ENCODE measurements at regions not wholly inside any gene's neighbourhood (a gene's known extent, or its start where the extent isn't known, plus 50 kb on each side); places are given as distances from the start of the nearest gene placed in this dataset.

DNA sequence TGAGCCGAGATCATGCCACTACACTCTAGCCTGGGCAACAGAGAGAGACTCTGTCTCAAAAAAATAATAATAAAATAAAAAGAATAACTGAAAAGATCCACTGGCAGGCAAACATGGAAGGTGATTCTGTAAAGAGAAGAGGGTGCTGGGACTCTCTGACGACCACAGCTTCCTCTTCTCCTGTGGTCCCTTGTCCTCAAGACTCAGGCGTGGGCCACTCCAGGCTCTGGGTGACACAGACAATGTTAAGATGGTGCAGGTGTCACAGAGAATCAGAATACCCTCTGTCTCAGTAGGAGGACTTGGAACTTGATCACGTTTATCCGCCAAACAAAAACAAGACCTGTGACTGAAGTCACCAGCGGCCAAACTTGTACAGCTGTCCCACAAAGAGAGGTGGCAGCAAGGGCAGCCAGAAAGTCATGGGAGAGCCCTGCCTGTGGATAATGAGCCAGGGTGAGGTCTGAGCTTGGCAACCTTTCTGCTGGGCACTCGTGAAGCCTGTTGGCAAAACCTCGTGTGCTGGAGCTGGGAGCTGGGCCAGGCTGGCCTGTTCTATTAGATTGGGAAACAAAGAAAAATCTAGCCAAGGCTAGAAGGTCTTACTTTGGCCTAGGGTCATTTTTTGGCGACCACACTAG, 76.4 kb upstream of the ITGA6 start:
- Histone ChIP-seq H2AFZ (ENCODE audit: insufficient read depth, low read depth, low read length, poor library complexity, severe bottlenecking) (no peak overlapping the region), H3K79me2 (ENCODE audit: control insufficient read depth, insufficient read depth, low read length) (no peaks in the 10 kb centered on the region), H3K4me3 (ENCODE audit: control extremely low read depth in 1 of 5, extremely low read depth in 1 of 5, insufficient read depth in 1 of 5, low read depth in 2 of 5, low read length in 4 of 5) (no peak overlapping the region), H3K27me3 (replicated peaks in 1 of 4; ENCODE audit: control extremely low read depth in 1 of 4, control insufficient read depth in 3 of 4, insufficient read depth in 4 of 4, low read length in 3 of 4) (no peaks in the 10 kb centered on the region), H3K27ac (ENCODE audit: low read length in 2 of 2) (no peak overlapping the region), H4K20me1 (ENCODE audit: control insufficient read depth, insufficient read depth, low read length, poor library complexity, severe bottlenecking) (no peaks in the 10 kb centered on the region), H3K4me2 (replicated peaks; ENCODE audit: low read depth, low read length, poor library complexity, severe bottlenecking) (no peak overlapping the region), H3K36me3 (replicated peaks in 1 of 2; ENCODE audit: control extremely low read depth in 1 of 2, control insufficient read depth in 1 of 2, extremely low read depth in 1 of 2, insufficient read depth in 2 of 2, low read length in 1 of 2) (no peaks in the 10 kb centered on the region), H3K4me1 (ENCODE audit: control insufficient read depth in 2 of 2, insufficient read depth in 2 of 2, low read length in 2 of 2) (no peaks in the 10 kb centered on the region), H3K9me3 (ENCODE audit: control extremely low read depth in 1 of 3, control insufficient read depth in 2 of 3, insufficient read depth in 1 of 3, low read length in 2 of 3) (peaks cover 0 to 2% (median 0%) of the 10 kb centered on the region in 3 donors), H3K9ac (ENCODE audit: low read length) (no peak overlapping the region)
- TF ChIP-seq EZH2 (IDR thresholded peaks at IDR 0.05; ENCODE audit: borderline replicate concordance, insufficient read depth, low read depth, low read length, poor library complexity, severe bottlenecking) = no peak
- TF ChIP-seq, protein P1, sequence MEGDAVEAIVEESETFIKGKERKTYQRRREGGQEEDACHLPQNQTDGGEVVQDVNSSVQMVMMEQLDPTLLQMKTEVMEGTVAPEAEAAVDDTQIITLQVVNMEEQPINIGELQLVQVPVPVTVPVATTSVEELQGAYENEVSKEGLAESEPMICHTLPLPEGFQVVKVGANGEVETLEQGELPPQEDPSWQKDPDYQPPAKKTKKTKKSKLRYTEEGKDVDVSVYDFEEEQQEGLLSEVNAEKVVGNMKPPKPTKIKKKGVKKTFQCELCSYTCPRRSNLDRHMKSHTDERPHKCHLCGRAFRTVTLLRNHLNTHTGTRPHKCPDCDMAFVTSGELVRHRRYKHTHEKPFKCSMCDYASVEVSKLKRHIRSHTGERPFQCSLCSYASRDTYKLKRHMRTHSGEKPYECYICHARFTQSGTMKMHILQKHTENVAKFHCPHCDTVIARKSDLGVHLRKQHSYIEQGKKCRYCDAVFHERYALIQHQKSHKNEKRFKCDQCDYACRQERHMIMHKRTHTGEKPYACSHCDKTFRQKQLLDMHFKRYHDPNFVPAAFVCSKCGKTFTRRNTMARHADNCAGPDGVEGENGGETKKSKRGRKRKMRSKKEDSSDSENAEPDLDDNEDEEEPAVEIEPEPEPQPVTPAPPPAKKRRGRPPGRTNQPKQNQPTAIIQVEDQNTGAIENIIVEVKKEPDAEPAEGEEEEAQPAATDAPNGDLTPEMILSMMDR (IDR thresholded peaks at IDR 0.05) = no peak
- no peak for ATAC-seq (ENCODE audit: low read depth)
- no peak overlapping the region for H3K27ac Mint-ChIP-seq
- ChIA-PET POLR2A (no interaction called here), CTCF (no interaction called here)
- peaks cover 4% of the 10 kb centered on the region for H3K9me3 Mint-ChIP-seq (ENCODE audit: insufficient read depth)
- intact Hi-C loops (cut with micrococcal nuclease) = no loop called here
- H3K4me1 Mint-ChIP-seq = no peaks in the 10 kb centered on the region
- no peak overlapping the region for H3K4me3 Mint-ChIP-seq
- DNase-seq = no peak
- peaks cover 14% of the 10 kb centered on the region for H3K27me3 Mint-ChIP-seq
- 72% methylated on average over 7 of the region's 9 CpGs for WGBS (ENCODE audit: insufficient coverage)

DNA sequence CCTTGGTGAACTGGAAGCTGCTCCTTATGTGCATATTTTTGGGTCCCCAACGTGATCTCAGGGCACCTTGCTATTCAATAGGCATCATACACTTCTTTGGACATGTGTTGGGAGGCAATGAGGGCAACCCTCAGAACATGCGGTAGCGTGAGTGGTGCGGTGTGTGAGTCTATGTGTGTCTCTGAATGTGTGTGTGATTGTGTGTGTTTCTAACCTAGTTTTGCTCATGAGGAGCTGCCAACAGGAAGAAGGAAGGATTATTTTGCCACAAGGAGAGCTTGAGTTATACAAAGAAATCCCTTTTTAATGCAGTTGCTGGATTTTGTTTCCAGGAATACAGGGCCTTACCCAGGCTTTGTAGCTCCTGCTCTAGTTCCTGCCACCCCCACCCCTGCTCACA, 75.8 kb upstream of the ITGA6 start:
- Histone ChIP-seq H3K79me2 (ENCODE audit: control insufficient read depth, insufficient read depth, low read length) (no peaks in the 10 kb centered on the region), H3K27ac (ENCODE audit: low read length in 2 of 2) (no peak overlapping the region), H3K36me3 (replicated peaks in 1 of 2; ENCODE audit: control extremely low read depth in 1 of 2, control insufficient read depth in 1 of 2, extremely low read depth in 1 of 2, insufficient read depth in 2 of 2, low read length in 1 of 2) (no peaks in the 10 kb centered on the region), H3K9me3 (ENCODE audit: control extremely low read depth in 1 of 3, control insufficient read depth in 2 of 3, insufficient read depth in 1 of 3, low read length in 2 of 3) (peaks cover 0 to 5% (median 0%) of the 10 kb centered on the region in 3 donors), H3K27me3 (replicated peaks in 1 of 4; ENCODE audit: control extremely low read depth in 1 of 4, control insufficient read depth in 3 of 4, insufficient read depth in 4 of 4, low read length in 3 of 4) (no peaks in the 10 kb centered on the region), H2AFZ (ENCODE audit: insufficient read depth, low read depth, low read length, poor library complexity, severe bottlenecking) (no peak overlapping the region), H3K4me1 (ENCODE audit: control insufficient read depth in 2 of 2, insufficient read depth in 2 of 2, low read length in 2 of 2) (no peaks in the 10 kb centered on the region), H3K4me3 (ENCODE audit: control extremely low read depth in 1 of 5, extremely low read depth in 1 of 5, insufficient read depth in 1 of 5, low read depth in 2 of 5, low read length in 4 of 5) (no peak overlapping the region), H3K4me2 (replicated peaks; ENCODE audit: low read depth, low read length, poor library complexity, severe bottlenecking) (no peak overlapping the region), H3K9ac (ENCODE audit: low read length) (no peak overlapping the region), H4K20me1 (ENCODE audit: control insufficient read depth, insufficient read depth, low read length, poor library complexity, severe bottlenecking) (no peaks in the 10 kb centered on the region)
- 93% methylated on average over 4 of the region's 4 CpGs for WGBS (ENCODE audit: insufficient coverage)
- ATAC-seq (ENCODE audit: low read depth) (no peak), DNase-seq (no peak)
- Mint-ChIP-seq H3K27ac (no peak overlapping the region), H3K9me3 (ENCODE audit: insufficient read depth) (peaks cover 4% of the 10 kb centered on the region), H3K4me1 (no peaks in the 10 kb centered on the region), H3K4me3 (no peak overlapping the region), H3K27me3 (peaks cover 16% of the 10 kb centered on the region)
- intact Hi-C loops (cut with micrococcal nuclease) = no loop called here
- CTCF ChIA-PET = no interaction called here
- POLR2A ChIA-PET = no interaction called here
- TF ChIP-seq EZH2 (IDR thresholded peaks at IDR 0.05; ENCODE audit: borderline replicate concordance, insufficient read depth, low read depth, low read length, poor library complexity, severe bottlenecking) = no peak
- TF ChIP-seq, protein P1 (IDR thresholded peaks at IDR 0.05) = no peak
